Jurkat, Clone E6-1 (cell line): ENCODE measurements at regions not wholly inside any gene's neighbourhood (a gene's known extent, or its start where the extent isn't known, plus 50 kb on each side); places are given as distances from the start of the nearest gene placed in this dataset.
"Not testable (repeated sequence)": the region's sequence is repeated elsewhere in the genome, so short reads cannot be mapped to it uniquely, and the experiment has no call there.

Experiments used
- DNase-seq: peaks from one replicate; pipeline ENCODE4 v3.0.0-alpha.2; 2011; ENCODE audit warnings: low read depth, low spot score
- H3K4me3 ChIP-seq: 2 replicates; pipeline ENCODE4 v1.5.1; 2011; ENCODE audit warnings: mild to moderate bottlenecking, low read length, control low read depth, moderate library complexity

DNA sequence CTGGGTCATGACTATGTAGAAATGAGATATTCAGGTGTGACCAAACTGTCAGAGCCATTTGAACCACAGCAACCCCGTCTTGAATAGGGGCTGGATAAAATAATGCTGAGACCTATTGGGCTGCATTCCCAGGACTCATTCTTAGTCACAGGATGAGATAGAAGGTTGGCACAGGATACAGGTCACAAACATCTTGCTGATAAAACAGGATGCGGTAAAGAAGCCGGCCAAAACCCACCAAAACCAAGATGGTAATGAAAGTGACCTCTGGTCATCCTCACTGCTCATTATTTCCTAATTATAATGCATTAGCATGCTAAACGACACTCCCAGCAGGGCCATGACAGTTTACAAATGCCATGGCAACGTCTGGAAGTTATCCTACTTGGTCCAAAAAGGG is 545.5 kb downstream of the TMEM114 start:
- H3K4me3 ChIP-seq: no peak overlapping the region
- no peak for DNase-seq

- H3K4me3 ChIP-seq: no peak overlapping the region
- DNase-seq: no peak
Observed at GRCh38 chr16:8032406-8032805, 557.9 kb downstream of the TMEM114 start.

DNA sequence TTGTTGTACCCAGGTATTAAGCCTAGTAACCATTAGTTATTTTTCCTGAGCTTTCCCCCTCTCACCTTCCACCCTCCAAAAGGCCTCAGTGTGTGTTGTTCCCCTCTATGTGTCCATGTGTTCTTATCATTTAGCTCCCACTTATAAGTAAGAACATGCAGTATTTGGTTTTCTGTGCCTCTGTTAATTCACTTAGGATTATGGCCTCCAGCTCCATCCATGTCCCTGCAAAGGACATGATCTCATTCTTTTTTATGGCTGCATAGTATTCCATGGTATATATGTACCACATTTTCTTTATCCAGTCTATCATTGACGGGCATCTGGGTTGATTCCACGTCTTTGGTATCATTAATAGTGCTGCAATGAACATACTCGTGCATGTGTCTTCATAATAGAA is 560.3 kb downstream of the TMEM114 start:
- H3K4me3 ChIP-seq, DNase-seq: not testable (repeated sequence)

DNA sequence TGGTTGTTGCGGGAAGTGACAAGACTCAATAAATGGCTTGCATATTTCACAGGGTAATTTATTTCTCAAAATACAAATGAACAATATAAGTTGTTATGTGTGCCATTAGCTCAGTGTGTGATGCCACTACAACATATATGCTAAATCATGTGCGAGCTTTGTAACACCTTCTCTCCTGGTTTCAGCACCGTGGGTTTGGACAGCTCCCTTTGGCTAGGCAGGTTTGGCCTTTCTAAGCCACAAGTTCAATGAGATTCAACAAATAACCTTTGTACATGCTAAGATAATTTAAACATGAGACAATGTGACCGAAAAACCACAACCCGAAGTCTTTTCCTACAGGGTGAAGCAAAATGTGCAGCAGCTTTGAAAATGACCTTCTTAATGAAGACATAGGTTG is 563.9 kb downstream of the TMEM114 start:
- H3K4me3 ChIP-seq: no peak overlapping the region
- peak; percentile 33 for DNase-seq

GRCh38 chr16:8023326-8023725 is 567.0 kb downstream of the TMEM114 start:
- no peak for DNase-seq

DNA sequence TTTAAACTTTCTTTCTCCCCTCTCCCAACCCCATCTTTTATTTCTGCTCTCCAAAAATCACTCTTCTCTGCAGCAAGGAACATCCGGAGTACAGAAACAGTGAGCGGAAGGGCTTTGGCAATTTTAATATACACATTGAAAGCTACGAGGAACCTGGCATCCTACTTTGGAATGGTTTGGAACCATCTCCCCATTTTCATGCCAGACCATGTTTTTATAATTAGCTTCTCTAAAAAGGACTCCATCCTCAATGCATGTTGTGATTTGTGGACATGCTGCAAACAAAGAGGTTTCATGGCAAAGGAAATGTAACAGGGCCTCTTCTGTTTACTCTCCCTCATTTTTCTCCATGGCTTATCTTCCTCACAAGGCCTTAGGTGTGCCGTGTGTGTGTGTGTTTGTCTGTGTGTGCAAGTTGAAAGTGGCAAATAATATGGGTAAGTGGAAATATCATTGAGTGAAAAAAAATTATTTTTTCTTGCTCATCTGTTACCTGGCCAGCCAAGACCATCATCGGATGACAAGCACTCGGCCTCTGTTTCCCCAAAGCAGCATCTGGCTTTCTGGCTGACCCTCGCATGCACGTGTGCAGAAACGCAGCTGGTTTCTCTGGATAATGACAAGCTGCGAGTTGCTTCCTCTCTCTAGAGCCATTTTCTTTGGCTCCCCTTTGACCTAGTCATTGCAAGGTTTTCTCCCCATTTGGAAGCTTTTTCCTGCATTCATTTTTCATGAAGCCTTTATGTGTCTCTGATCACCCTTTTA is 585.0 kb downstream of the TMEM114 start:
- no peak for DNase-seq
- no peak overlapping the region for H3K4me3 ChIP-seq

More at GRCh38 chr16:8023326-8023725, 567.0 kb downstream of the TMEM114 start:
- no peak overlapping the region for H3K4me3 ChIP-seq

DNA sequence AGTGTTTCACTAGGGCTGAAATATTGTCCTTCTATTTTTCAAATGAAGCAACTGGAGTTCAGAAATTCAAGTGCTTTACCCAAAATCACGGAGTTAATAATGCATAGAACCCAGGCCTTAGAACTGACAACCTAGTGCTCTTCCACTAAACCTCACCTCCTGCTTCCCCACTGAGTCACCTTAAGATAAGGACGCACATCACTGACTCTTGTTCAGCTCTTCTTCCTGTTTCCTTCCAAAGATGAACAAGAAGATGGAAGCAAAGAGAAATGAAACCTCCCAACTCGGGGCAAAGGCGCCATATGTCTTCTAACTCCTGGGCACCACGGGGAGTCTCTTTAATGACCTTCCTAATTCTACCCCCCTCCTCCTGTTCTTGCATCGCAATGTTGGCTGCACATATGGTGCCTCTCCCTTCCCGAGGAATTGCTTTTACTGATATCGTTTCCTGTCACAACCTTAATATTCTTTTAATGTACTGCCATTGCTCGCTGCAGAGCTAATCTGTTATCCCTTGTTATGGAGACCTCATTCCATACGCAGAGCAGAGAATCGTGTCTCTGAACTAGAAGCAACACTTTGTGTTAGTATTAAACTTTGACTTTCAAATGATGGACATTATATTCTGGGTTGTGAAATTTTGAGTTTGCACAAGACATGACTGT is 591.4 kb downstream of the TMEM114 start:
- H3K4me3 ChIP-seq: no peak overlapping the region
- DNase-seq: no peak

- DNase-seq: no peak
- H3K4me3 ChIP-seq: no peak overlapping the region
Observed at GRCh38 chr16:7997966-7998365, 592.3 kb downstream of the TMEM114 start.

GRCh38 chr16:7992616-7993015 is 597.7 kb downstream of the TMEM114 start:
- no peak for DNase-seq
- H3K4me3 ChIP-seq: no peak overlapping the region

GRCh38 chr16:7990626-7991260 is 599.6 kb downstream of the TMEM114 start:
- H3K4me3 ChIP-seq: no peak overlapping the region
- no peak for DNase-seq

- DNase-seq: no peak
- H3K4me3 ChIP-seq: no peak overlapping the region
Observed at GRCh38 chr16:7983676-7984075, 606.6 kb downstream of the TMEM114 start.

DNA sequence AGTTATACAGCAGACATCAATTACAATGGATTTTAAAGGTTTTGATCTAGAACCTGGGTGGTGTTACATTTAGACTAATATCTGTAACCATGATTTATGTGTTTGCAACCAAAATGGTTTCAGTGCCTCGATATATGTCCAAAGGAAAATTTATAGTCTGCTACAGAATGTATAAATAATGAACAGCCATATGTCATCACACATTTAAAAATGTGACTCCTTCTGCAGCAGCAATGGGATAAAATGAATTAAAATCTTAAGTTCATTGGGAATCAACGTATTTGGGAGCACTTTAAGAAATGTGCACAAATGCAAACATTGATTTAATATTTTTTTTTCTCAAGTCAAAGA is 610.2 kb downstream of the TMEM114 start:
- no peak for DNase-seq
- H3K4me3 ChIP-seq: no peak overlapping the region

DNA sequence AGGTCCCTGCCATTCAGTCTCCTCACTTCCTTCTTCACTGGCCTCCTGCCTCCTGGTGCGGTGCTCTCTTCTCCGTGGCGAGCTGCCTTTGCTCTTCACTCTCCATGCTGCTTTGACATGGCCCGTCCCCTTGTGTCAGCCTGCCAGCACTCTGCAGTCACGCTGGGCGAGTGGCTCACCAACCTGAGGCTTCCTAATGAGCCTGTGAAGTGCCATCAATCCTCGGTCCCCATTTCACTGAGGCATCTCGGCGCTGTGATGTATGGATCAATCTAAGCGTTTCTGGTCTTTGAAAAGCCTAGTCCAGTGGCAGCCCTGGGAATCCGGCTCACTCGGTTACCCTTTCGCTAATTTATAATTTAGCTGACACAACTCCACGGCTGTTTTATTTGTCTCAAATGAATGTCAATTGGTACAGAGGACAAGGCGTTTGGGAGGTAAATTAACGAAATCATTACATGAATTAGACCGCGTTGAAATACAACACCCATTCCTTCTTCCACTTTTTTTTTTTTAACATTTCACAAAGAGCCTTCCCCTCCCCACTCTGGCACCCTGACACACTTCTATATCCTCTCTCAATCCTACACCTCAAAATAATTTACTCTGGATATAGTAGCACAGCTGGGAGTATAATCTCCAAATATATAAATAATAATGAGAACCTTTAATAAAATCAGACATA is 610.7 kb downstream of the TMEM114 start:
- no peak overlapping the region for H3K4me3 ChIP-seq

GRCh38 chr16:7976563-7976962 is 613.7 kb downstream of the TMEM114 start:
- DNase-seq: no peak
- H3K4me3 ChIP-seq: no peak overlapping the region

More for the DNA sequence above, 610.7 kb downstream of the TMEM114 start:
- no peak for DNase-seq

- no peak overlapping the region for H3K4me3 ChIP-seq
- no peak for DNase-seq
Observed at GRCh38 chr16:7976125-7976524, 614.2 kb downstream of the TMEM114 start.

DNA sequence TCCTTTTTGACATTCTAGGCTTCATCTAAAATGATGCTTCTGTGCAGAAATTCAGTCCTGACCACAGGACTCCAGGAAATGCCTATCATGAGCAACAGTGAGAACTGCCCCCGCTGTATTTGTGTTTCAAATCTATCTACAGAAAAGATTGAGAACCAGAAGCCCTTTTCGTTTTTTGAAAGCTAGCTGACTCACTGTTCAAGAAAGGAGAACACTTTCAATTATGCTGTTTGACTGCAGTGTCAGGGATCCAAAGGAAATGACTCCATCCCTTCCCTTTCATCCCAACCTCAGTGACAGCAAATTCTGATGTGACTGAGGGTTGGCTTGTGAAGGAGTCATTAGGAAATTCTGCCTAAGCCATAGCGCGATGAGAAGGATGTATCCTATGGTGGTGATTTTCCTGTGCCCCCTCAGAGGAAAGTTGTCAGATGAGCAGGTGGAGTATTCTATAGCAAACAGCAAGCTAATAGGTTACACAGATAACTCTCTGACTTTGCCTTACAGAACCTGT is 622.3 kb downstream of the TMEM114 start:
- H3K4me3 ChIP-seq: no peak overlapping the region
- DNase-seq: no peak

DNA sequence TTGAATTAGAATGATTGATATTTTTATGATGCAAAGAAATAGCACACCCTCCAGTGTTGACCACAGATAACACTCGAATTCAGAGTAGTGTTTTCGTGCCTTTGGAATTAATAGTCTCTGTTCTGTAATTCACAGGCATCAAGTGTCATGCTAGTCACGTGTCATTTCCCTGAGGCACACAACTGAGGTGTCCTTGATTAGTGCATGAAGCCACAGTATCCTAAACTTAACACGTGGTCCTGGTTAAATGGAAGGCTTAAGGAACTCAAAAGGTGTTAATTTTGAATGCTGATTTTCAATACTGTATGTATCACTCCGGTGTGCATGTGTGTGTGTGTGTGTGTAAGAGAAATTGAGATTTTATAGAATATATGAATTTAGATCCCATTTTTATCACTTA is 625.6 kb downstream of the TMEM114 start:
- no peak for DNase-seq

GRCh38 chr16:7964167-7964566 is 626.1 kb downstream of the TMEM114 start:
- no peak for DNase-seq
- H3K4me3 ChIP-seq: no peak overlapping the region

More for the DNA sequence above, 625.6 kb downstream of the TMEM114 start:
- H3K4me3 ChIP-seq: no peak overlapping the region

GRCh38 chr16:7962091-7962879 is 628.0 kb downstream of the TMEM114 start:
- no peak for DNase-seq

More at GRCh38 chr16:7962091-7962879, 628.0 kb downstream of the TMEM114 start:
- no peak overlapping the region for H3K4me3 ChIP-seq
